ENCODE measurements at regions not wholly inside any gene's neighbourhood (a gene's known extent, or its start where the extent isn't known, plus 50 kb on each side); places are given as distances from the start of the nearest gene placed in this dataset.

DNA sequence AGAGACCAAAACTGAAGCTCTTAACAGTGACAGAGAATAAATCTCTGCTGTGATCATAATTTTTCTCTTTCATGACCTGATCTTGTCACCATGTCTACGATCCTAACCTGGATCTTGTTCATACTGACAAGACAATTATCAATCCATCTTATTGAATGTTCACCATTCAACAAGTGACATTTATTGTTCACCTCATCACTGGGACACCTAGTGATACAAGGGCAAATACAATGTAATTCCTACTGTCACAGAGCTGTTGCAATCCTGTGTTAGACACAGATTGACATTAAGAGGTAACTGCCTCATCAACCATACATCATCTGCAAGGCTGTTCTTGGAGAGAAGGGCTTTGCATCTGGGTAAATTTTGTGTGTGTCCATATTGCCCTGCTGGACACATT is 942.4 kb upstream of the PRR20A start:
- no peak for TF ChIP-seq POLR2AphosphoS5 (IDR thresholded peaks at IDR 0.05; ENCODE audit: low read depth, low read length)
- no peak for TF ChIP-seq POLR2A (IDR thresholded peaks at IDR 0.05; ENCODE audit: low read depth, low read length)
- TF ChIP-seq PAX5 (IDR thresholded peaks at IDR 0.05; ENCODE audit: insufficient read depth, low read length, severe bottlenecking), result no peak
